ENCODE measurements at regions not wholly inside any gene's neighbourhood (a gene's known extent, or its start where the extent isn't known, plus 50 kb on each side); places are given as distances from the start of the nearest gene placed in this dataset.
"Not testable (repeated sequence)": the region's sequence is repeated elsewhere in the genome, so short reads cannot be mapped to it uniquely, and the experiment has no call there.

- DNase-seq (ENCODE audit: extremely low read depth, low read depth, low spot score): no peak
These were observed 192.8 kb upstream of the ADRA1D start for GRCh38 chr20:4441871-4442270.

DNA sequence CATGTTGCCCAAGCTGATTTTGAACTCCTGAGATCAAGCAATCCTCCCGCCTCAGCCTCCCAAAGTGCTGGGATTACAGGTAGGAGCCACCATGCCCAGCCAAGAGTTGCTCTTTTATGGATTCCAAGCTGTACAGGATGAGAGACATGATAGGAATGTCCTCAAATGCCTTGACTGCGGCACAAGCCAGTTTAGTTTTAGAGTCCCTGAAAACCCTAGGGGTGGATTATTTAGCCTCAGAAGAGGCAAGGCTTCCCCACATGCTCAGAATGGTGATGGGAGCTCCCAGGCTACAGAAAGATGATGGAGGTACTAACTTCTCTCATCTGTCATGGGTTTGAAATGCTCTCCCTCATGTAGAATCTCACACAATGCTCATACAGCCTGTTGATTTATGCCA lies 192.1 kb upstream of the ADRA1D start:
- no peak for DNase-seq (ENCODE audit: extremely low read depth, low read depth, low spot score)

- no peak for DNase-seq (ENCODE audit: extremely low read depth, low read depth, low spot score)
These were observed 190.4 kb upstream of the ADRA1D start for GRCh38 chr20:4439461-4439860.

- DNase-seq (ENCODE audit: extremely low read depth, low read depth, low spot score): no peak
These were observed 188.0 kb upstream of the ADRA1D start for GRCh38 chr20:4437131-4437530.

DNA sequence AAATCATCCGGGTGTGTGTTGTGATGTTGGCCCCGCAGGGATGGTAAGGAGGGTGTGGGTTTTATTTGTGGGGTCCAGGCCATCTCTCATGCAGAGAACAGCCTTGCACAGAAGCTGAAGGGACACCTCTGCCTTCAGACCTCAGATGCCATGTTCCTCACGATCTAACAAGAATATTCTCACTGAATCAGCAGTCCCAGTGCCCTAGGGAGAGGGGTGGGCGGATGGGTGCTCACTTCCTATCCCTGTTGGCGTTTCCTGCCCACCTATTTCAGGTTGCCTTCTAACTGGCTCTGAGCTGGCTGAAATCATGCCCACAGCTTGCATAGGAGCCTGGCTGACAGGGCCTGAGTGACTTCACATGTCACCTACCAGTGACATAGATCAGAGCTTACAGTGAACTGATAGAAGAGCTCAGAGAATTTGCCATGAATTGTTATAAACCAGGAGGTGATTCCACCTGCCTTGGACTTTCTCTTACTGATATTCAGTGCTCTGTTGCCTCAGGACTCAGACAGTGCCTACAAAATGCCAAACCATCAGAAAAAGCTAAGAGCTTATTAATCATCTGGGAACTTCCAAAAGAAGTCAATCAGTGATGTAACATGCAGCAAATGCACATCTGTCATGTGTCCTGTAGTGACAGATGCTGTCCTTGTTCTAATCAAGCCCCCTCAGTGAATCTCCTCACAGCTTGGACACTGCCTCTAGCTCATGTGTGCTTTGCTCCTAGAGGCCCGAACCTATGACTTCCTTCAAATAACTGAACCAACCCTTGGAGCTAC lies 186.8 kb upstream of the ADRA1D start:
- DNase-seq (ENCODE audit: extremely low read depth, low read depth, low spot score): no peak

DNA sequence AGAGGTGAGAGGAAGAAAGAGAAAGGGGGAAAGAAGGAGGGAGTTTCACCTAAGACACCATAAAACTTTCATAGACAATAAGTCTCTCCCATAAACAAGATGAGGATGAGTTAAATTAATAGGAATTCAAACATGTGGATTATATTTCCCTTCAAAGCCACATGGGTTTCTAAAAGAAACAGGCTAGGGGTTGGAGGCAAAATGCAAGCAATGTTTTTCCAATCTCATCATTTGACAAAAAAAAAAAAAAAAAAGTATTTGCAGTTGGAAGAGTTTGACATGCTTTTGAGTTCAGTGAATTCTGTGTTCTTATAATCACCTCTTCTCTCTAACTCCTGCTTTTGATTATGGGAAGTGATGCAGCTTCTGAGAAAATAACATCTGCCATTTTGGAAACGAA lies 186.1 kb upstream of the ADRA1D start:
- no peak for DNase-seq (ENCODE audit: extremely low read depth, low read depth, low spot score)

- DNase-seq (ENCODE audit: extremely low read depth, low read depth, low spot score): no peak
These were observed 185.6 kb upstream of the ADRA1D start for GRCh38 chr20:4434681-4435080.

GRCh38 chr20:4431446-4431845 lies 182.4 kb upstream of the ADRA1D start:
- no peak for DNase-seq (ENCODE audit: extremely low read depth, low read depth, low spot score)

GRCh38 chr20:4430826-4431225 lies 181.7 kb upstream of the ADRA1D start:
- DNase-seq (ENCODE audit: extremely low read depth, low read depth, low spot score): not testable (repeated sequence)

GRCh38 chr20:4427940-4428586 lies 179.0 kb upstream of the ADRA1D start:
- DNase-seq (ENCODE audit: extremely low read depth, low read depth, low spot score): no peak

- DNase-seq (ENCODE audit: extremely low read depth, low read depth, low spot score): no peak
These were observed 169.1 kb upstream of the ADRA1D start for GRCh38 chr20:4418141-4418540.

DNA sequence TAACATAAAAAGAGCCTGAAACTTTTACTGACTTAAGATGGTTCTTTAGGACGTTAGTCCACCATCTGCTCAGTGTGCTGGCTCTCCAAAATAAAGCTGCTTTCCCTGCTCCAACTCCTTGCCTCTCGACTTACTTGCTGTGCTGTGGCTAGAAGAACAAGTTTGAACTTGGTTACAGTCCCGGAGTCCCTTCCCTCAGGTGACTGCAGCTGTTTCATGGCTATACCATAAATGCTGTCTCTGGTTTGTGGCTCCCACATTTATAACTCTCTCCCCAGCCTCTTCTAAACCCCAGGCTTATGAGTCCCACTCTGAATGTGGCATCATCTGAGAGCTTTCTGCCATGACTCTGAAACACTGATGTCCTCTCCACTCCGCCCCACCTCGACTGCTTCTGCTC lies 166.2 kb upstream of the ADRA1D start:
- DNase-seq (ENCODE audit: extremely low read depth, low read depth, low spot score): no peak

DNA sequence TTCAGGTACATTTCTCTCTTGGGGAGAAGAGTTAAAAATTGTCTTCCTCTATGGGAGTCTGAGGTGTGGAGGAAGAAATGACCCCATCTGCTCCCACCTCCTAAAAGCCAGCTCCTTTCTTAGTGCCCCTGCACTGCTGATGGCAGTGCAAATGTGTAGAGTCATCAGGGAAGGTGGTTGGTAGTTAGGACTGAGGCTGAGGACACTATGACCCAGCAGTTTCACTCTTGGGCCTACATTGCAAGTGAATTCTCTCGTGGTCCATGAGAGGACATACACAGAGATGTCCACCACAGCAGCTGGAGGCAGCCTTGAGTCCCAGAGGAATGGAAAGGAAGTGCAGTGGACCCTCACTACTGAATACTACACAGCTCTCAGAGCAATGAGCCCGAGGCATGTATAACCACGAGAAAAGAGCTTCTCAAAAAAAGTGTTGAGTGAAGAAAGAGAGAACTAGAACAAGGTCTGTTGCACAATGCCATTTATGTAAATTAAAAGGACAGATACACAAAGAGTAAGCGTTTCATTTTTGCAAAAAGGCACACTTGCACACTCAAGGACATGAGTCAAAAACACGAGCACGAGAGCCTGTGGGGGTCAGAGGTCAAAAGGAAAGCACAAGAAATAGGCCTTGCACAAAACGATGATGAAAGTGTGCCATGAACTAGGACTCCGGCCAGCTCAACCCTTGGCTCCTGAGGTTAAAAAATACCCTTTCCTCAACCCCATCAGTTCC lies 164.4 kb upstream of the ADRA1D start:
- DNase-seq (ENCODE audit: extremely low read depth, low read depth, low spot score): no peak

DNA sequence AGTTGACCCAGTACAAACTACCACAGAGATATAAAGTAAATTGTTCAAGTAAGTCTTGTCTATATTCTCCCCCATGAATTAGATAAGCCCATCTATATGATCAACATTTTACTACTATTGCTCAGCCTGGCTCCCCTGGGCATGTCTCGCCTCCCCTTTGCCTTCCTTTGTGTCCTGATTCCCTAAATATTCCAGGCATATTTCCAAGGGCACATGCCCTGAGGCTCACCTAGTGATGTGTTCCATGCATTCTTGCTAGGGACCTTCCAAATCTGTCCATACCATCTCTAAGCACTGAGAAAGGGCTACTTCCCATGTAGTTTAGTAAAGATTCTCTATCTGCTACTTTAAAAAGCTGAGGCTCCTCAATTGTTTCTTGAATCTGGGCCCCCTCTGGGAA lies 163.1 kb upstream of the ADRA1D start:
- no peak for DNase-seq (ENCODE audit: extremely low read depth, low read depth, low spot score)

DNA sequence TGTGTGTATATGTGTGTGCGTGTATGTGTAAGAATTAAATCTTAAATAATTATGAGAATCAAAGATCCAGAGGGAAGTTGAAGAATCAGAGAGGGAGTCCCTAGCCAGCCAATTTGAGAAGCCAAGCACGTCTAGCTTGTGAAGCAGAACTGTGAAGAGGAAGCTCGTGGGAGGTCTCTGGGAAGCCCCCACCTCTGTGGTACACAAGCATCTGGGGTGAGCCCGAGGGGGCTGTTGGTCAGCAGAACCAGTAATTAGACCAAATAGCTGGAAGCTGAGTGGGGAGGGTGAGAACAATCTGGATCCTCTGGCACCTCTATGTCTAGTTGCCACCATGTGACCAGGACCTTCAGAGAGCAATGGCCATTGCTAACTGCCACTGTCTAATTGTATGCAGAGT lies 162.7 kb upstream of the ADRA1D start:
- DNase-seq (ENCODE audit: extremely low read depth, low read depth, low spot score): no peak

DNA sequence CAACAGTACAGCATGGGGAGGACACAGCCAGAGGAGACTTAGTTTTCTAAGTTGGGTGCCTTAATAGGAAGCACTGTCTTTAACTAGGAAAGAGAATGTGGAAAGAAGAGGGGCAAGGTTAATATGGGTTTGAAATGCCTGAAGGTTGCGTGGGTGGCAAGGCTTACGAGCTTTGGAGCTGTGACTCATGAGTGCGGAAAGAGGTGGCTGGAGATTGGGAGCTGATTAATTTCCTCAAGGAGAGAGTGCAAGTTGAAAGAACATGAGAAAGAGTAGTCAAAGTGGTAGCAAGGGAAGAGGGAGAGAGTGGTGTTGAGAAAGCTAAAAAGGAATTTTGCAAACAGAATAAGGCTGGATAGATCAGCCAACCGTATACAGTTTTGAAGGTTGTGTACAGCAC lies 157.5 kb upstream of the ADRA1D start:
- DNase-seq (ENCODE audit: extremely low read depth, low read depth, low spot score): no peak

DNA sequence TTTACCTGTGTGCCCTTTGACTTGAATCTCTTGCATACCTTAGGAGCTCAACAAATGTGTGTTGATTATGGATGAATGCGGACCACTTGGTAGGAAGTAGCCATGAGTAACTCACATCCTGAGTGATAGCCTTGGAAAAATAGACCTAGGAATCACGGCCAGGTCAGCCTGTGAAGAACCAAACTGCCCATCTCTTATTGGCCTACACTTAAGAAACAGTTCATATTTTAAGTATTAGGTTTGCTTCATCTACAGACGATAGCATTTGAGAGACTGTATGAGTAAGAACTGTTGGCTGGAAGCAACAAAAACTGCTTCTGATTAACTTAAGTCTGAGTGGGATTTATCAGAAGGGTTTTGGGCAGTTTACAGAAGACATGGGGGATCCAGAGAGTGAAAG lies 152.5 kb upstream of the ADRA1D start:
- no peak for DNase-seq (ENCODE audit: extremely low read depth, low read depth, low spot score)

GRCh38 chr20:4384961-4385360 lies 135.9 kb upstream of the ADRA1D start:
- no peak for DNase-seq (ENCODE audit: extremely low read depth, low read depth, low spot score)

GRCh38 chr20:4383961-4384360 lies 134.9 kb upstream of the ADRA1D start:
- DNase-seq (ENCODE audit: extremely low read depth, low read depth, low spot score): no peak

- DNase-seq (ENCODE audit: extremely low read depth, low read depth, low spot score): no peak
These were observed 126.8 kb upstream of the ADRA1D start for GRCh38 chr20:4375881-4376280.

GRCh38 chr20:4373454-4373853 lies 124.4 kb upstream of the ADRA1D start:
- DNase-seq (ENCODE audit: extremely low read depth, low read depth, low spot score): no peak
